A549 (cell line): ENCODE measurements at regions not wholly inside any gene's neighbourhood (a gene's known extent, or its start where the extent isn't known, plus 50 kb on each side); places are given as distances from the start of the nearest gene placed in this dataset.
"Not testable (repeated sequence)": the region's sequence is repeated elsewhere in the genome, so short reads cannot be mapped to it uniquely, and the experiment has no call there.

Source experiments
- ATAC-seq, 2 experiments: fragments of 200-7000 bp in 1 of 2; fragments of >200 bp in 1 of 2; cut with Nextera tagmentation in 1 of 2; cut with Tn5 transposase in 1 of 2; 3 replicates each; pipeline versions ENCODE4 v1.8.0 to v1.9.1; 2018 to 2020; ENCODE audit warnings: mild to moderate bottlenecking in 1 of 2, moderate library complexity in 1 of 2
- CTCF ChIA-PET: fragments of 300-600 bp; sonication (Branson Sonifier 250); formaldehyde crosslinking; extraction: SDS; loops from one replicate; lab custom pipeline; 2021; ENCODE audit warnings: antibody characterized with exemption, inconsistent platforms; lab: Yijun Ruan, JAX
- POLR2A ChIA-PET: fragments of 350-600 bp; formaldehyde crosslinking; extraction: SDS; loops from one replicate; lab custom pipeline; 2021; ENCODE audit warnings: antibody characterized with exemption, inconsistent platforms; lab: Yijun Ruan, JAX
- DNase-seq, 2 experiments: peaks; one replicate each; pipeline versions ENCODE4 v3.0.0 to v3.0.0-alpha.2; 2011 to 2016; ENCODE audit warnings: low read depth in 1 of 2, low spot score in 1 of 2
- FAIRE-seq: peaks from 2 replicates; lab custom pipeline; 2011; peaks lifted over from hg19 to GRCh38; lab: Jason Lieb, UNC
- H3K27ac ChIP-seq, 2 experiments: fragments of >200 bp; sonication (Bioruptor Twin); formaldehyde crosslinking; 3 replicates each; pipeline ENCODE4 v1.5.1; 2016 to 2017
- H3K4me1 ChIP-seq: fragments of >200 bp; sonication (Bioruptor Twin); formaldehyde crosslinking; 3 replicates; pipeline ENCODE4 v1.6.1; 2016
- H3K4me2 ChIP-seq: fragments of >200 bp; sonication (Bioruptor Twin); formaldehyde crosslinking; 3 replicates; pipeline ENCODE4 v1.6.1; 2016
- H3K4me3 ChIP-seq: fragments of >200 bp; sonication (Bioruptor Twin); formaldehyde crosslinking; 3 replicates; pipeline ENCODE4 v1.5.1; 2016
- H3K9me3 ChIP-seq: fragments of >200 bp; sonication (Bioruptor Twin); formaldehyde crosslinking; 3 replicates; pipeline ENCODE4 v1.6.1; 2016
- BCL3 ChIP-seq: fragments of >200 bp; sonication (Bioruptor Twin); formaldehyde crosslinking; IDR thresholded peaks from 3 replicates; pipeline ENCODE4 v1.6.1; 2016
- BHLHE40 ChIP-seq: IDR thresholded peaks from 2 replicates; pipeline ENCODE4 v1.6.1; 2012; ENCODE audit warnings: low read depth, low read length, inconsistent platforms
- CEBPB ChIP-seq, 2 experiments: fragments of >200 bp in 1 of 2; sonication (Bioruptor Twin) in 1 of 2; formaldehyde crosslinking in 1 of 2; IDR thresholded peaks; 2 replicates each; pipeline ENCODE4 v1.6.1; 2012 to 2016
- EHMT2 ChIP-seq: fragments of 200-600 bp; sonication (generic); IDR thresholded peaks from 2 replicates; pipeline ENCODE4 v1.6.1; 2016; ENCODE audit warnings: antibody characterized with exemption, low read depth, mild to moderate bottlenecking, moderate library complexity
- ELK1 ChIP-seq: fragments of 150-350 bp; IDR thresholded peaks from 2 replicates; pipeline ENCODE4 v1.6.1; 2014; ENCODE audit warnings: low read depth, mild to moderate bottlenecking, low read length
- GATA3 ChIP-seq: IDR thresholded peaks from 2 replicates; pipeline ENCODE4 v1.6.1; 2012; ENCODE audit warnings: borderline replicate concordance
- HMGXB4 ChIP-seq: fragments of 250-450 bp; sonication (Bioruptor Pico); IDR thresholded peaks from 2 replicates; pipeline ENCODE4 v1.5.0; 2021; ENCODE audit warnings: mild to moderate bottlenecking, moderate library complexity, borderline replicate concordance
- JUNB ChIP-seq: fragments of >200 bp; sonication (Bioruptor Twin); formaldehyde crosslinking; IDR thresholded peaks from 2 replicates; pipeline ENCODE4 v1.6.1; 2016
- KDM5A ChIP-seq: fragments of 200-600 bp; sonication (generic); IDR thresholded peaks from 2 replicates; pipeline ENCODE4 v1.6.1; 2016; ENCODE audit warnings: antibody characterized with exemption, mild to moderate bottlenecking
- MYC ChIP-seq: IDR thresholded peaks from 2 replicates; pipeline ENCODE4 v1.6.1; 2012; ENCODE audit warnings: mild to moderate bottlenecking, inconsistent platforms, low read length, improper control_type of control experiment, borderline replicate concordance
- NPAS2 ChIP-seq: fragments of 250-450 bp; sonication (Bioruptor Pico); IDR thresholded peaks from 2 replicates; pipeline ENCODE4 v1.8.0; 2022; ENCODE audit warnings: mild to moderate bottlenecking, moderate library complexity, borderline replicate concordance
- NR3C1 ChIP-seq: fragments of >200 bp; sonication (Bioruptor Twin); formaldehyde crosslinking; IDR thresholded peaks from 3 replicates; pipeline ENCODE4 v1.6.1; 2017
- PBX3 ChIP-seq: IDR thresholded peaks from 2 replicates; pipeline ENCODE4 v1.6.1; 2012
- PHF8 ChIP-seq: fragments of 200-600 bp; sonication (generic); IDR thresholded peaks from 2 replicates; pipeline ENCODE4 v1.6.1; 2016; ENCODE audit warnings: low read depth, mild to moderate bottlenecking, antibody characterized with exemption, moderate library complexity, borderline replicate concordance
- POLR2A ChIP-seq: IDR thresholded peaks from 2 replicates; pipeline ENCODE4 v1.6.1; 2012; ENCODE audit warnings: mild to moderate bottlenecking, low read length
- POLR2AphosphoS2 ChIP-seq: conservative IDR thresholded peaks from 2 replicates; pipeline ENCODE4 v1.6.1; 2012; ENCODE audit warnings: low read length, improper control_type of control experiment, inconsistent platforms
- RCOR1 ChIP-seq: fragments of 150-350 bp; IDR thresholded peaks from 2 replicates; pipeline ENCODE4 v1.6.1; 2014; ENCODE audit warnings: antibody characterized with exemption, low read length, low read depth
- WGBS: methylation state at CpG from one replicate; pipeline ENCODE4 v1.1.6; 2017; ENCODE audit errors: missing lambda C conversion rate; 5-methylcytosine and 5-hydroxymethylcytosine counted together

- POLR2A ChIA-PET, ATAC-seq, H3K9me3 ChIP-seq, DNase-seq, CTCF ChIA-PET, H3K4me3 ChIP-seq, H3K27ac ChIP-seq, H3K4me1 ChIP-seq, H3K4me2 ChIP-seq, FAIRE-seq: not testable (repeated sequence)
- WGBS, result 93% methylated on average over 17 of the region's 17 CpGs
These were observed 103.3 kb upstream of the KMT2C start for GRCh38 chr7:152539190-152539495.

- H3K9me3 ChIP-seq, H3K4me2 ChIP-seq, ATAC-seq, FAIRE-seq, POLR2A ChIA-PET, DNase-seq, H3K27ac ChIP-seq, H3K4me3 ChIP-seq, CTCF ChIA-PET, H3K4me1 ChIP-seq: not testable (repeated sequence)
- WGBS, result 91% methylated on average over 35 of the region's 46 CpGs
These were observed 102.8 kb upstream of the KMT2C start for GRCh38 chr7:152538346-152539189.

GRCh38 chr7:152537639-152538038, 101.8 kb upstream of the KMT2C start:
- ChIA-PET POLR2A (no interaction called here), CTCF (no interaction called here)
- Histone ChIP-seq H3K4me2 (peak overlapping the region; percentile 6; the same call in 1 of the 3 replicates), H3K4me3 (no peak overlapping the region), H3K4me1 (peaks cover 6% of the 10 kb centered on the region; the same call in 1 of the 3 replicates), H3K27ac (no peak overlapping the region), H3K9me3 (no peaks in the 10 kb centered on the region)
- ATAC-seq (peak in 1 of 2 experiments; percentile 54; a peak in 1 of 6 replicates), DNase-seq (no peak)
- TF ChIP-seq PHF8 (no peak), POLR2A (no peak), CEBPB (IDR thresholded peaks at IDR 0.05) (no peak), JUNB (no peak)
- TF ChIP-seq, all 56 proteins: peak for 0
- 41% methylated on average over 4 of the region's 4 CpGs for WGBS
- FAIRE-seq, result no peak

GRCh38 chr7:152528612-152529011, 92.8 kb upstream of the KMT2C start:
- no peaks in the 10 kb centered on the region for H3K4me1 ChIP-seq
- 71% methylated on average over 6 of the region's 6 CpGs for WGBS
- no peak overlapping the region for H3K4me3 ChIP-seq
- TF ChIP-seq CEBPB (IDR thresholded peaks at IDR 0.05) (no peak), EHMT2 (no peak), PBX3 (no peak), RCOR1 (no peak), KDM5A (no peak)
- no peak overlapping the region for H3K27ac ChIP-seq
- no peak for FAIRE-seq
- no peak for ATAC-seq
- no peak for DNase-seq
- CTCF ChIA-PET, result no interaction called here
- H3K9me3 ChIP-seq, result no peaks in the 10 kb centered on the region
- POLR2A ChIA-PET, result no interaction called here
- no peak overlapping the region for H3K4me2 ChIP-seq

GRCh38 chr7:152527610-152528032, 91.8 kb upstream of the KMT2C start:
- no peaks in the 10 kb centered on the region; the same call in 2 of the 3 replicates for H3K4me1 ChIP-seq
- no peak overlapping the region for H3K4me2 ChIP-seq
- H3K9me3 ChIP-seq, result no peaks in the 10 kb centered on the region
- FAIRE-seq, result no peak
- DNase-seq, result no peak
- CTCF ChIA-PET, result no interaction called here
- ATAC-seq, result no peak
- H3K27ac ChIP-seq, result no peak overlapping the region
- 76% methylated on average over 7 of the region's 7 CpGs for WGBS
- POLR2A ChIA-PET, result no interaction called here
- H3K4me3 ChIP-seq, result no peak overlapping the region
- no peak for TF ChIP-seq MYC
- TF ChIP-seq, all 56 proteins: peak for 0

GRCh38 chr7:152523916-152524315, 88.1 kb upstream of the KMT2C start:
- Histone ChIP-seq H3K9me3 (peaks cover 8% of the 10 kb centered on the region), H3K4me2 (no peak overlapping the region), H3K27ac (no peak overlapping the region), H3K4me1 (peaks cover 18% of the 10 kb centered on the region), H3K4me3 (no peak overlapping the region)
- ATAC-seq (no peak), DNase-seq (no peak), FAIRE-seq (no peak)
- ChIA-PET POLR2A (interaction anchor here (0.5 kb wide), 1 partner anchor 23 kb away, joined by 3 read pairs; no protein-coding TSS in a partner anchor), CTCF (interaction anchor here (1.2 kb wide), 1 partner anchor 11 kb away, joined by 5 read pairs; no protein-coding TSS in a partner anchor)
- 90% methylated on average over 14 of the region's 14 CpGs for WGBS
- TF ChIP-seq NR3C1 (no peak), ELK1 (no peak), RCOR1 (no peak), GATA3 (no peak), HMGXB4 (CRISPR knock-in tag) (no peak), NPAS2 (no peak), BHLHE40 (no peak), MYC (no peak), BCL3 (no peak), POLR2AphosphoS2 (no peak)
